ENCODE measurements at regions not wholly inside any gene's neighbourhood (a gene's known extent, or its start where the extent isn't known, plus 50 kb on each side); places are given as distances from the start of the nearest gene placed in this dataset.

GRCh38 chr3:193794002-193794881, 201.2 kb downstream of the OPA1 start:
- TF ChIP-seq POLR2A (IDR thresholded peaks at IDR 0.05) (no peak), CTCF (IDR thresholded peaks at IDR 0.05) (no peak)
